Spleen (tissue), 7 donors: ENCODE measurements at regions not wholly inside any gene's neighbourhood (a gene's known extent, or its start where the extent isn't known, plus 50 kb on each side); places are given as distances from the start of the nearest gene placed in this dataset.

Experiments used
- CTCF ChIP-seq, 11 experiments: fragments of 200-600 bp in 7 of 11; fragments of 450-650 bp in 4 of 11; sonication (generic) in 4 of 11; IDR thresholded peaks in 8 of 11; conservative IDR thresholded peaks in 3 of 11; 1 replicate in 7 of 11; 2 replicates in 4 of 11; pipeline versions ENCODE4 v1.4.0 to v1.8.0; 2016 to 2021; ENCODE audit warnings: antibody characterized with exemption in 11 of 11, inconsistent platforms in 4 of 11, mild to moderate bottlenecking in 1 of 11
- POLR2A ChIP-seq, 3 donors: fragments of 450-650 bp; IDR thresholded peaks; one replicate each; pipeline ENCODE4 v1.5.1; 2017; ENCODE audit warnings: antibody characterized with exemption in 3 of 3, mild to moderate bottlenecking in 1 of 3
- POLR2AphosphoS5 ChIP-seq, 3 donors: sonication (generic); formaldehyde crosslinking; IDR thresholded peaks; one replicate each; pipeline ENCODE4 v1.5.1; 2017; ENCODE audit warnings: antibody characterized with exemption in 3 of 3
- donor health status: DM: no; HTN: no; CAD: no; lungs with moderate emphysema.
- donor health status: DM: no; HTN: no; CAD: no.
- donor health status: DM: no; HTN: no; CAD: no.

GRCh38 chrX:7254144-7254543 is 106.2 kb upstream of the PUDP start:
- TF ChIP-seq CTCF (IDR thresholded peaks at IDR 0.05 in 8 of 11, conservative IDR thresholded peaks at IDR 0.05 in 3 of 11) (no peak), POLR2A (IDR thresholded peaks at IDR 0.05) (no peak), POLR2AphosphoS5 (IDR thresholded peaks at IDR 0.05) (no peak)
